GM20000 (cell line): ENCODE measurements at regions not wholly inside any gene's neighbourhood (a gene's known extent, or its start where the extent isn't known, plus 50 kb on each side); places are given as distances from the start of the nearest gene placed in this dataset.
"Not testable (repeated sequence)": the region's sequence is repeated elsewhere in the genome, so short reads cannot be mapped to it uniquely, and the experiment has no call there.

Source experiments
- DNase-seq: peaks from one replicate; pipeline ENCODE4 v3.0.0; 2012; ENCODE audit warnings: low spot score
- CTCF ChIP-seq: IDR thresholded peaks from 2 replicates; pipeline ENCODE4 v1.5.1; 2012; ENCODE audit warnings: mild to moderate bottlenecking, control low read depth; ENCODE audit errors: extremely low read depth, missing control alignments

- TF ChIP-seq CTCF = no peak
- DNase-seq = no peak
Measured at GRCh38 chr12:73659802-73660201, 877.8 kb upstream of the ATXN7L3B start.

- no peak for DNase-seq
- no peak for TF ChIP-seq CTCF
Measured at GRCh38 chr12:73665193-73665592, 872.4 kb upstream of the ATXN7L3B start.

- not testable (repeated sequence) for DNase-seq
Measured at GRCh38 chr12:73671550-73671949, 866.1 kb upstream of the ATXN7L3B start.

GRCh38 chr12:73677520-73678291 lies 859.9 kb upstream of the ATXN7L3B start:
- DNase-seq = no peak

GRCh38 chr12:73678335-73678734 lies 859.3 kb upstream of the ATXN7L3B start:
- DNase-seq = no peak
- TF ChIP-seq CTCF = no peak

More at GRCh38 chr12:73677520-73678291, 859.9 kb upstream of the ATXN7L3B start:
- no peak for TF ChIP-seq CTCF

- no peak for TF ChIP-seq CTCF
- DNase-seq = no peak
Measured at GRCh38 chr12:73699318-73699717, 838.3 kb upstream of the ATXN7L3B start.

GRCh38 chr12:73714655-73715054 lies 823.0 kb upstream of the ATXN7L3B start:
- DNase-seq = no peak
- no peak for TF ChIP-seq CTCF

GRCh38 chr12:73716143-73716542 lies 821.5 kb upstream of the ATXN7L3B start:
- DNase-seq = not testable (repeated sequence)

GRCh38 chr12:73719223-73719622 lies 818.4 kb upstream of the ATXN7L3B start:
- no peak for TF ChIP-seq CTCF

More at GRCh38 chr12:73719223-73719622, 818.4 kb upstream of the ATXN7L3B start:
- no peak for DNase-seq
